VCaP (cell line): ENCODE measurements at regions not wholly inside any gene's neighbourhood (a gene's known extent, or its start where the extent isn't known, plus 50 kb on each side); places are given as distances from the start of the nearest gene placed in this dataset.

ENCODE experiments used
- H3K27ac ChIP-seq: fragments of 450-650 bp; 2 replicates; pipeline ENCODE4 v1.5.1; 2017
- TF ChIP-seq, protein P1 (sequence below): fragments of 450-650 bp; conservative IDR thresholded peaks from 2 replicates; pipeline ENCODE4 v1.5.1; 2017; ENCODE audit warnings: mild to moderate bottlenecking, moderate library complexity

DNA sequence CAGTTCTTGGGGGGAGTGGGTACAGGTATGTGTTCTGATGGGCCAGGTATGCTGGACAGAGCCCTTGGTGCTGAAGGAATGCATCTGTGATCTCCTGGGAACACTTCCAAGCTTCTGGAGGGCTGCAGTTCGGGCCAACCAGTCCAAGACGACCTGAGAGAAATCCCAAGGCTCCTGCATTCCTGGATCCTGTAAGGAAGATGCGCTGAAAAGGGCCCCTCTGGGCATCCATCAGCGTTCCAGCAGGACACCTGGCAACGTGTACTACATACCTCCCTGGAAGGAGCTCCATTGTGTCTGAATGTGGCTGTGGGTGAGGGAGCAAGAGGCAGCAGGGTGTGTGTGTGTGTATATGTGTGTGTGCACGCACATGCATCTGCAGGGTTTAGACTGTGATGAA is 144.7 kb downstream of the FAM43A start:
- TF ChIP-seq, protein P1, sequence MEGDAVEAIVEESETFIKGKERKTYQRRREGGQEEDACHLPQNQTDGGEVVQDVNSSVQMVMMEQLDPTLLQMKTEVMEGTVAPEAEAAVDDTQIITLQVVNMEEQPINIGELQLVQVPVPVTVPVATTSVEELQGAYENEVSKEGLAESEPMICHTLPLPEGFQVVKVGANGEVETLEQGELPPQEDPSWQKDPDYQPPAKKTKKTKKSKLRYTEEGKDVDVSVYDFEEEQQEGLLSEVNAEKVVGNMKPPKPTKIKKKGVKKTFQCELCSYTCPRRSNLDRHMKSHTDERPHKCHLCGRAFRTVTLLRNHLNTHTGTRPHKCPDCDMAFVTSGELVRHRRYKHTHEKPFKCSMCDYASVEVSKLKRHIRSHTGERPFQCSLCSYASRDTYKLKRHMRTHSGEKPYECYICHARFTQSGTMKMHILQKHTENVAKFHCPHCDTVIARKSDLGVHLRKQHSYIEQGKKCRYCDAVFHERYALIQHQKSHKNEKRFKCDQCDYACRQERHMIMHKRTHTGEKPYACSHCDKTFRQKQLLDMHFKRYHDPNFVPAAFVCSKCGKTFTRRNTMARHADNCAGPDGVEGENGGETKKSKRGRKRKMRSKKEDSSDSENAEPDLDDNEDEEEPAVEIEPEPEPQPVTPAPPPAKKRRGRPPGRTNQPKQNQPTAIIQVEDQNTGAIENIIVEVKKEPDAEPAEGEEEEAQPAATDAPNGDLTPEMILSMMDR = no peak
- no peak overlapping the region for H3K27ac ChIP-seq

DNA sequence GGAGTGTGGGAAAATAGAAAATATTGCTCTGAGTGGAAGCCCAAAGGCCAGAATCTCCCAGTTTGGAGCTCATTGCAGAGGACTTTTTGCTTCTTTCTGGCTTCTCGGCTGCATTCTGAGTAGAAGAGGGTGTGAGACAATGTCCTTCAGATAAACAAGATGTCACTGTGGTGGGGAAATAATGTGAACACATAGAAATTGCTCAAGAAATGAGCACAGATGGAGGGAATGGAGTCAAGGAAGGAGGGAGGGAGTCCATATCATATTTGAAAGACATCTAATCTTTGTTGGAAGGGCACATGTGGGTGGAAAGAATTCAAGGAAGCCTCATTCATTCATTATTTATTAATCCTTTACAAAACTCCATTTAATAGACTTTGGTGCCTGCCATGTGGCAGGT is 145.3 kb downstream of the FAM43A start:
- no peak overlapping the region for H3K27ac ChIP-seq
- TF ChIP-seq, protein P1 = no peak

DNA sequence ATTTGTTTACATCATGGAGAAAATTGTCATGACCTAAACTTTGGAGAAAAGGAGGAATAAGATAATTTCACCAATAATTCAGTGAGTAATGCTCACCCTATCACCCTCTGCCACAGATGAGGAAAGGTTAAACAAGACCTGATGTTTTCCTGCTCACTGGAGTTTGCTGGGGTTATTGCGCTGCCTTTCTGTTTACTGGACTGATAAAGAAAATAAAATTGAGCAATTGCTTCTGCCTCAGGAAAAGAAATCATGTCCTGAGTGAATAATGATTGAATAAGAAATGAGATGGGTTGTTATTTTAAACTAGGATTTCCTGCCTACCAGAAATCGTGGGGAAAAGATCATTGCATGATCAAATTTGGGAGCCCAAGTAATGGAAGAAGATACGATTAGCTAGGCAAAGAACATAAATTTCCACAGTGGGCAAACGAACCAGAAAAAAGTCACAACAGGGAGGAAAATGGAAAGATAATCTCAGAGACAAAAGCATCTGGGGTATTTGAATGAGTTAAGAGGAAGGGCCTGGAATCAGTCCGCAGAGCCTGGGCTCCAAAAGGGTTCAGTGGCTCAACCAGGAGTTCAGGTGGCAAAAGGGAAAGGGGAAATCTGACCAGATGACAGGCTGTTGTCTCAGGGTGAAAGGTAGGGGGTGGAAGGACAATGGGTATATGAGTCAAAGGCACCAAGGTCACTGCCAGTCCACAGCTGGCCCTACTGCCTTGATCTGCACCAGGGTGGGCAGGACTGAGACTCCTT is 146.8 kb downstream of the FAM43A start:
- TF ChIP-seq, protein P1 = no peak
- H3K27ac ChIP-seq = no peak overlapping the region

DNA sequence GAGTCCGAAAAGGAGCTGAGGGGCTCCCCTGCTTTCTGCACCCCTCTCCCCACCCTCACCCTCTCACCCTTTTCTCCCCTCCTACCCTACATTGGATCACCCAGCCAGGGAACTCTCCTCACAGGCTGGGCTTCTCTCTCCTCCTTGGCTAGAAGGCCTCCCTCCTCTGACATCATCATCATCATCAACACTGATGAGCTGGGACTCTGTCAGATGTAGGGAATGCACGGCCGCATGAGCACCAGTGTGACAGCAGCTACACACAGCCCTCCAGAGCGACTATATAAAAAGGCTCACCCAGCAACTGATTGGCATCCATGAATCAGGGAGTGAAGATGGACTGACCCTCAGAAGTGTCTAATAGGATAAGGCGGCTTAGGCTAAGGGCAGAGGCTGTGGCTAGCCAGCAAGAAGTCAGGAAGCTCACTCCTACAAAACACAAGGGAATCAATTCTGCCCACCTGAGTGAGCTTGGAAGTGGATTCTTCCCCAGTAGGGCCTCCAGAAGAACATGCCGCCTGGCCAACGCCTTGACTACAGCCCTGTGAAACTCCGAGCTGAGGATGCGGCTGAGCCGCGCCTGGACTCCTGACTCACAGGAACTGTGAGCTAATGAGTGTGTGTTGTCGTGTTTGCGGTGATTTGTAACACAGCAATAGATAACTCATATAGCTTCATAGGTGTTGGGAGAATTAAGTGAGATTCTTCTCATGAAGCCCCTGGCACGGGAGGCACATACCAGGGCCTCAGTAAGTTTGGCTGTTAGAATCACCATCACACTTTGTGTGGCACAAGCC is 147.6 kb downstream of the FAM43A start:
- no peak overlapping the region for H3K27ac ChIP-seq
- TF ChIP-seq, protein P1 = no peak

DNA sequence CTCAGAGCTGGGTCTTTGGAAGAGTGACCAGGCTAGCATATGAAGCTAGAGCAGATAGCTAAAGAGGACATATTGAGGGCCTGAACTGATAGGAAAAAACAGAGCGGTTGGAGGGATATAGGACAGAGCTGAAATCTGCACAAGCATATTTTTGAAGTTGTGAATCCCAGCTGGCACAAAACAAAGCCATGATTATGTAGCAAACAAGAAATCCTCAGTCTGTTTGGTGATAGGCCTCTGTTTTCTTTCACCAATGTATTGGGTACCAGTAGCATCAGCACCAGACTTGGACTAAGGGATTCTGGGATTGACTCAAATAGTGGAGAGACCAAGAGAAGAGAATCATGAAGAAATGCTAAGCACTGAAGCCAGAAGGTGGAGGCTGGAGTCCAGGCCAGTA is 151.0 kb downstream of the FAM43A start:
- no peak overlapping the region for H3K27ac ChIP-seq
- TF ChIP-seq, protein P1 = no peak

DNA sequence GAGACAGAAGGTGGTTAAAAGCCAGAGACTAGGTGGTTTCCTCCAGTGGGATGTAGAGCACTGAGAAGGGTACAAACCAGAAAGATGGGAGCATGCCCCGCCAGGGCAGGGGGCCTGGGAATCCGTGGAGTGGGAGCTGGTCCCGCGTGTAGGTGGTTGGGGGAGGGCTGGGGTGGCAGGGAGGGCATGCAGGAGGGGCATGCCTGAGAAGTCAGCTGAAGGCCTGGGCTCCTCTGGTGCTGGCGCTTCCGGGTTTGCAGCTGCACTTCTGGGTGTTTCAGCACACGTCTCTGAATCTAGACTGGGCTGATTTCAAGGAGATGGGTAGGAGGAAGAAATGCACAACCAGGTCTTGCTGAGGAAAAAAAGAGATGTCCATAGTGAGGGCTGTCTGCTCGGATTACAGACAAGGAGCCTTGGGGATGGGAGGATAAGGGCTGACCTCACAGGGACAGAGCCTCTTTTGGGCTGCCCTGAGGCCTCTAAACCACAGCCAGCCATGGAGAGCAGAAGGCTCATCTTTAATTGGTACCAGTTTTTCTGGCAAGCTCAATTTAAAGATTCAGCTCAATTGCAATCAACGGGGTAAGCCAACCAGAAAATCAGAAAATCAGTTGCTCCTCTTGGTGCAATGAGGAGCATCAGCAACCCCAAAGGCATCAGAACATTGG is 151.9 kb downstream of the FAM43A start:
- TF ChIP-seq, protein P1 = no peak
- no peak overlapping the region for H3K27ac ChIP-seq

DNA sequence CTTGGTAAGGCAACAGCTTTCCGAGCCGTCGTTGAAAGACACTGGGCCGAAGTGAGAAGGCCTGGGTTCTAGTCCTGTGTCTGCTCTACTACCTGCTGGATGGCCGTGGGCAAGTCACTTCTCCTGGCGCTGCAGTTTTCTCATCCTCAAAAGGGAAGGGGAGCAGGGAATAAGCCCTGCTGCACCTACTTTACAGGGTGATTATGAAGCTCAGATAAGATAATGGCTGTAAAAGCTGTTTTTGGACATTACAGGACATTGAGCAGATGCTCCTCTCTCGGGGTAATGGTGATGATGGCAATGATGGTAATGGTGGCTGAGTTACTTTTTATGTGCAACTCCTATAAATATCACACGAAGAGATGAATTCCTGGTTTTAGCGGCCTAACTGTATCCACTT is 152.6 kb downstream of the FAM43A start:
- no peak overlapping the region for H3K27ac ChIP-seq
- TF ChIP-seq, protein P1 = no peak
